PC-9 (cell line): ENCODE measurements at regions not wholly inside any gene's neighbourhood (a gene's known extent, or its start where the extent isn't known, plus 50 kb on each side); places are given as distances from the start of the nearest gene placed in this dataset.

Experiments used
- BruUV-seq: library from RNA; stranded (reverse); fragments of 400-500 nt; replicated peaks from 2 replicates; lab custom pipeline; 2021; lab: Mats Ljungman, UMichigan
- CTCF ChIA-PET: fragments of 300-600 bp; sonication (Branson Sonifier 250); formaldehyde crosslinking; loops from one replicate; lab custom pipeline; 2022; ENCODE audit warnings: antibody characterized with exemption; lab: Charles Lee
- POLR2A ChIA-PET: fragments of 300-600 bp; sonication (Branson Sonifier 250); formaldehyde crosslinking; loops from one replicate; lab custom pipeline; 2022; ENCODE audit warnings: antibody characterized with exemption; ENCODE audit not compliant: unreplicated experiment; lab: Charles Lee
- DNase-seq, 2 experiments: peaks; one replicate each; pipeline versions ENCODE4 v3.0.0 to v3.0.0-alpha.2; 2015 to 2022; ENCODE audit warnings: mixed read lengths in 1 of 2
- H2AFZ ChIP-seq: fragments of 200-600 bp; sonication (generic); 2 replicates; pipeline ENCODE4 v1.8.1; 2017; ENCODE audit warnings: antibody characterized with exemption
- H3F3A ChIP-seq: fragments of 200-600 bp; sonication (generic); 2 replicates; pipeline ENCODE4 v1.8.1; 2017; ENCODE audit warnings: antibody characterized with exemption, mild to moderate bottlenecking, low read depth; ENCODE audit not compliant: insufficient read depth
- H3K27ac ChIP-seq: fragments of 200-600 bp; sonication (generic); 2 replicates; pipeline ENCODE4 v1.6.1; 2016; ENCODE audit warnings: mixed run types
- H3K27me3 ChIP-seq: fragments of 200-600 bp; sonication (generic); 2 replicates; pipeline ENCODE4 v1.6.1; 2016; ENCODE audit warnings: low read depth, mixed run types; ENCODE audit not compliant: insufficient read depth
- H3K36me3 ChIP-seq: fragments of 200-600 bp; sonication (generic); 2 replicates; pipeline ENCODE4 v1.6.1; 2016; ENCODE audit warnings: low read depth, mixed run types
- H3K4me1 ChIP-seq: fragments of 200-600 bp; sonication (generic); replicated peaks from 2 replicates; pipeline ENCODE4 v1.6.1; 2016; ENCODE audit warnings: mixed run types; ENCODE audit not compliant: insufficient read depth
- H3K4me2 ChIP-seq: fragments of 200-600 bp; sonication (generic); 2 replicates; pipeline ENCODE4 v1.6.1; 2017; ENCODE audit warnings: mixed run types
- H3K4me3 ChIP-seq: fragments of 200-600 bp; sonication (generic); 2 replicates; pipeline ENCODE4 v1.6.1; 2016; ENCODE audit warnings: mixed run types
- H3K79me2 ChIP-seq: fragments of 200-600 bp; sonication (generic); 2 replicates; pipeline ENCODE4 v1.6.1; 2017; ENCODE audit warnings: low read depth, mixed run types
- H3K9me2 ChIP-seq: fragments of 200-600 bp; sonication (generic); 2 replicates; pipeline ENCODE4 v1.8.1; 2017; ENCODE audit warnings: mild to moderate bottlenecking; ENCODE audit not compliant: insufficient read depth
- H3K9me3 ChIP-seq: fragments of 200-600 bp; sonication (generic); 2 replicates; pipeline ENCODE4 v1.8.1; 2016; ENCODE audit warnings: low read depth; ENCODE audit not compliant: insufficient read depth
- H4K20me1 ChIP-seq: fragments of 200-600 bp; sonication (generic); 2 replicates; pipeline ENCODE4 v1.8.1; 2017; ENCODE audit not compliant: insufficient read depth
- EZH2 ChIP-seq: fragments of 200-600 bp; sonication (generic); IDR thresholded peaks from 2 replicates; pipeline ENCODE4 v1.8.0; 2017; ENCODE audit warnings: antibody characterized with exemption, low read depth
- intact Hi-C: fragments of 100-400 bp; cut with micrococcal nuclease; formaldehyde crosslinking; loops from one replicate; pipeline ENCODE4 v1.10.0; 2022; ENCODE audit not compliant: unreplicated experiment
- TF ChIP-seq, protein P1 (sequence below): fragments of 200-600 bp; sonication (generic); conservative IDR thresholded peaks from 2 replicates; pipeline ENCODE4 v1.6.1; 2017; ENCODE audit warnings: mixed run types, antibody characterized with exemption, mild to moderate bottlenecking, moderate library complexity

DNA sequence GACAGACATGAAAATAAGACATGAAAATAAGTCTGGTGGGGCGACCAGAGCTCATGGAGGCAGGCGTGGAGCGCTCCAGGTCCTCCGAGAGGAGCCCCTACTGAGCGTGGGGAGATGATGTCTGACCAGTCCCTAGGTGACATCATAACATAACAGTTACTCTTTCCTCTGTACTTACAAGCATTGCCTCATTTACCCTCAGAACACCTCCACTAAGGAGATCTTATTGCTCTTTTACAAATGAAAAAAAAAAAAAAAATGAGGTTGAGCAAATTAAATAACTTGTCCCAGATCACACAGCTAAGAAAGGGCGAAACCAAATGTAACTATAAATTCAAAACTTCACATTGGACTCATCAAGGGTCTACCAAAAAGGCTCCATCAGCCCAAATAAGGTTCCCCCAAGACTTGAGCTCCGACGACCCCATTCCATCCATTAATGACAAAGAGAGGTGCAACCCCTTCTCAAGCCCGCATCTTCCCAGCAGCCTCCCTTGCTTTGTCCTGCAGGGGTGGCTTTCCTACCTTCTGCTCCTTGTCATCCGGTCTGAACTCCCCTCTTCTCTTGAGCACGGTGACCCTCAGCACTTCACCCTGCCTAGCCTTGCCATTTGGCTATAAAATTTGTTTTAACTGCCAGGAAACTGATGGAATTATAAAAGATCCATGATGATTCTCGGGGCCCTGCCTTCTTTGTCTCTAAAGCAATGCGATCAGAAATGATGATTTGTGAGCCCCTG is 246.7 kb downstream of the DHX15 start:
- Histone ChIP-seq H3K27ac (no peak overlapping the region), H2AFZ (no peak overlapping the region), H3K4me1 (no peaks in the 10 kb centered on the region), H3K79me2 (no peaks in the 10 kb centered on the region), H4K20me1 (no peaks in the 10 kb centered on the region), H3K9me3 (no peaks in the 10 kb centered on the region), H3K27me3 (peaks cover 37% of the 10 kb centered on the region), H3K4me2 (no peak overlapping the region), H3K36me3 (no peaks in the 10 kb centered on the region), H3K4me3 (no peak overlapping the region), H3K9me2 (no peaks in the 10 kb centered on the region), H3F3A (no peaks in the 10 kb centered on the region)
- BruUV-seq: no TSS peak
- no peak for TF ChIP-seq EZH2
- TF ChIP-seq, protein P1, sequence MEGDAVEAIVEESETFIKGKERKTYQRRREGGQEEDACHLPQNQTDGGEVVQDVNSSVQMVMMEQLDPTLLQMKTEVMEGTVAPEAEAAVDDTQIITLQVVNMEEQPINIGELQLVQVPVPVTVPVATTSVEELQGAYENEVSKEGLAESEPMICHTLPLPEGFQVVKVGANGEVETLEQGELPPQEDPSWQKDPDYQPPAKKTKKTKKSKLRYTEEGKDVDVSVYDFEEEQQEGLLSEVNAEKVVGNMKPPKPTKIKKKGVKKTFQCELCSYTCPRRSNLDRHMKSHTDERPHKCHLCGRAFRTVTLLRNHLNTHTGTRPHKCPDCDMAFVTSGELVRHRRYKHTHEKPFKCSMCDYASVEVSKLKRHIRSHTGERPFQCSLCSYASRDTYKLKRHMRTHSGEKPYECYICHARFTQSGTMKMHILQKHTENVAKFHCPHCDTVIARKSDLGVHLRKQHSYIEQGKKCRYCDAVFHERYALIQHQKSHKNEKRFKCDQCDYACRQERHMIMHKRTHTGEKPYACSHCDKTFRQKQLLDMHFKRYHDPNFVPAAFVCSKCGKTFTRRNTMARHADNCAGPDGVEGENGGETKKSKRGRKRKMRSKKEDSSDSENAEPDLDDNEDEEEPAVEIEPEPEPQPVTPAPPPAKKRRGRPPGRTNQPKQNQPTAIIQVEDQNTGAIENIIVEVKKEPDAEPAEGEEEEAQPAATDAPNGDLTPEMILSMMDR: no peak
- intact Hi-C loops: no loop called here
- POLR2A ChIA-PET: no interaction called here
- CTCF ChIA-PET: no interaction called here
- DNase-seq: no peak

DNA sequence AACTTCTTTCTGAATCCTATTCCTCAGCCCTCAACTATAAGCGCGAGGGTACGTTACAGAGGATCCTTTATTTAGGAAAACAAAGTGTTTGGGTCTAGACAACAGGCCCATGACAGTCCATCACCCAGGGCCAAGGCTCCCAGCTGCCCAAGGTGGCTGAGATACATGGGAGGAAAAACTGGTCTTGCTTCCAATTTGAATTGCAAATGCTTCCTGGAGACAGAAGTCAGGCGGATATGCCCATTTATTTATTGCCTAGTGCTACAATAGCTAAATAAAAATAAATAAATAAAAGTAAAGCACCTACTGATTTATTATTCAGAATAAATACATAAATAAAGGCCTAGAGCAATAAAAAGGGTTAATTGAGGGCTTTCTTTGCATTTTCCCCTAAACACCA is 248.7 kb downstream of the DHX15 start:
- ChIA-PET CTCF (no interaction called here), POLR2A (no interaction called here)
- no peaks in the 10 kb centered on the region for H3F3A ChIP-seq
- no peak overlapping the region for H3K4me3 ChIP-seq
- BruUV-seq: no TSS peak
- H3K4me2 ChIP-seq: no peak overlapping the region
- H3K79me2 ChIP-seq: no peaks in the 10 kb centered on the region
- no peak for TF ChIP-seq EZH2
- TF ChIP-seq, protein P1: no peak
- H3K9me3 ChIP-seq: no peaks in the 10 kb centered on the region
- peaks cover 34% of the 10 kb centered on the region for H3K27me3 ChIP-seq
- H3K36me3 ChIP-seq: no peaks in the 10 kb centered on the region
- H3K4me1 ChIP-seq: no peaks in the 10 kb centered on the region
- H3K9me2 ChIP-seq: no peaks in the 10 kb centered on the region
- no peak overlapping the region for H3K27ac ChIP-seq
- DNase-seq: no peak
- H4K20me1 ChIP-seq: no peaks in the 10 kb centered on the region
- intact Hi-C loops: no loop called here
- H2AFZ ChIP-seq: no peak overlapping the region

DNA sequence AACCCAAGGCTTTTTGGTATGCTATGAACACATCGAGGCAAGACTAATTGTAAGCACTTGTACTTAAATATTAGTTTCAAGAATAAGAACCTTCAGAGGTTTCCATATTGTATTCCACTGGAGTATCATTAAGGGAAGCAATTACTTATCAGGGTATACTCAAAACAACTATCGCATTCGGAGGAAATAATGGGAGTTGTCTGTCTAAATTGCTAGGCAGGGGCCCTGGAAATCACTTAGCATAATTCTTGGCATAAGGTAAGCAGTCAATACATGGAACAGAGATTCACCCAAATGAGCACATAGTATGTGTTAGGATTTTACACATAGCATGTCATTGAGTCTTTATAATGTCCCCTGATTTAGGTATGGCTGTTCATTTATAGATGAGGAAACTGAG is 249.4 kb downstream of the DHX15 start:
- Histone ChIP-seq H3K9me2 (no peaks in the 10 kb centered on the region), H3K9me3 (no peaks in the 10 kb centered on the region), H3K4me3 (no peak overlapping the region), H3K36me3 (no peaks in the 10 kb centered on the region), H3K27me3 (peaks cover 34% of the 10 kb centered on the region), H3K27ac (no peak overlapping the region), H3K4me1 (no peaks in the 10 kb centered on the region), H3K79me2 (no peaks in the 10 kb centered on the region), H3F3A (no peaks in the 10 kb centered on the region), H2AFZ (no peak overlapping the region), H3K4me2 (no peak overlapping the region), H4K20me1 (no peaks in the 10 kb centered on the region)
- BruUV-seq: no TSS peak
- intact Hi-C loops: no loop called here
- DNase-seq: no peak
- no peak for TF ChIP-seq EZH2
- TF ChIP-seq, protein P1: no peak
- ChIA-PET POLR2A (no interaction called here), CTCF (no interaction called here)
